HG03460 (cell line): ENCODE measurements at regions not wholly inside any gene's neighbourhood (a gene's known extent, or its start where the extent isn't known, plus 50 kb on each side); places are given as distances from the start of the nearest gene placed in this dataset.

Experiments used
- ATAC-seq: cut with Tn5 transposase; IDR thresholded peaks from one replicate; pipeline ENCODE4 v1.9.1; 2021; ENCODE audit not compliant: unreplicated experiment

GRCh38 chrX:148448686-148449085 lies 51.7 kb upstream of the AFF2 start:
- ATAC-seq = no peak
